Keratinocyte (primary cell): ENCODE measurements at regions not wholly inside any gene's neighbourhood (a gene's known extent, or its start where the extent isn't known, plus 50 kb on each side); places are given as distances from the start of the nearest gene placed in this dataset.
"Not testable (repeated sequence)": the region's sequence is repeated elsewhere in the genome, so short reads cannot be mapped to it uniquely, and the experiment has no call there.

ENCODE experiments used
- DNase-seq: peaks from one replicate; pipeline ENCODE4 v3.0.0-alpha.2; 2011; ENCODE audit warnings: low read depth, missing footprints, low spot score
- FAIRE-seq: peaks from 2 replicates; lab custom pipeline; 2011; peaks lifted over from hg19 to GRCh38; lab: Jason Lieb, UNC
- H2AFZ ChIP-seq: 2 replicates; pipeline ENCODE4 v1.6.0; 2012; ENCODE audit warnings: low read length, control low read depth, inconsistent platforms; ENCODE audit not compliant: control insufficient read depth
- H3K27ac ChIP-seq: 2 replicates; pipeline ENCODE4 v1.5.1; 2011; ENCODE audit warnings: low read length; ENCODE audit not compliant: control insufficient read depth, insufficient read depth
- H3K27me3 ChIP-seq: 3 replicates; pipeline ENCODE4 v1.6.0; 2011; ENCODE audit warnings: low read length; ENCODE audit not compliant: control insufficient read depth, insufficient read depth; ENCODE audit errors: extremely low read depth
- H3K36me3 ChIP-seq, 2 experiments: 2 replicates in 1 of 2; 3 replicates in 1 of 2; pipeline ENCODE4 v1.5.1; 2011; ENCODE audit warnings: low read length in 2 of 2, mild to moderate bottlenecking in 1 of 2; ENCODE audit not compliant: control insufficient read depth in 2 of 2, insufficient read depth in 2 of 2; ENCODE audit errors: extremely low read depth in 1 of 2
- H3K4me1 ChIP-seq: 3 replicates; pipeline ENCODE4 v1.5.1; 2011; ENCODE audit warnings: low read length; ENCODE audit not compliant: control insufficient read depth, insufficient read depth; ENCODE audit errors: extremely low read depth
- H3K4me2 ChIP-seq: 3 replicates; pipeline ENCODE4 v1.6.0; 2011; ENCODE audit warnings: low read depth, low read length; ENCODE audit not compliant: control insufficient read depth, insufficient read depth; ENCODE audit errors: extremely low read depth
- H3K4me3 ChIP-seq, 3 experiments: fragments of 200-600 bp in 1 of 3; sonication (generic) in 1 of 3; 2 replicates in 2 of 3; 3 replicates in 1 of 3; pipeline ENCODE4 v1.5.1; 2011 to 2016; ENCODE audit warnings: low read length in 3 of 3, mild to moderate bottlenecking in 3 of 3, control low read depth in 2 of 3, inconsistent platforms in 1 of 3, low read depth in 1 of 3, mixed read lengths in 1 of 3, mixed run types in 1 of 3, moderate library complexity in 1 of 3; ENCODE audit not compliant: control insufficient read depth in 2 of 3, insufficient read depth in 2 of 3; ENCODE audit errors: extremely low read depth in 1 of 3
- H3K79me2 ChIP-seq: 2 replicates; pipeline ENCODE4 v1.6.0; 2012; ENCODE audit warnings: low read length; ENCODE audit not compliant: control insufficient read depth, insufficient read depth
- H3K9ac ChIP-seq: 3 replicates; pipeline ENCODE4 v1.6.0; 2011; ENCODE audit warnings: low read length; ENCODE audit not compliant: control insufficient read depth, insufficient read depth; ENCODE audit errors: extremely low read depth
- H3K9me1 ChIP-seq: 3 replicates; pipeline ENCODE4 v1.6.0; 2011; ENCODE audit warnings: low read length; ENCODE audit not compliant: control insufficient read depth, insufficient read depth; ENCODE audit errors: extremely low read depth
- H3K9me3 ChIP-seq: 2 replicates; pipeline ENCODE4 v1.5.1; 2012; ENCODE audit warnings: low read depth, low read length; ENCODE audit not compliant: control insufficient read depth
- H4K20me1 ChIP-seq: 3 replicates; pipeline ENCODE4 v1.6.0; 2011; ENCODE audit warnings: low read length; ENCODE audit not compliant: control insufficient read depth, insufficient read depth; ENCODE audit errors: extremely low read depth
- CTCF ChIP-seq, 3 experiments: IDR thresholded peaks in 1 of 3; conservative IDR thresholded peaks in 1 of 3; optimal IDR thresholded peaks in 1 of 3; 2 replicates in 2 of 3; 3 replicates in 1 of 3; pipeline versions ENCODE3 to v1.5.1; 2011; ENCODE audit warnings: low read length in 3 of 3, mild to moderate bottlenecking in 3 of 3, moderate library complexity in 2 of 3, control low read depth in 1 of 3, inconsistent platforms in 1 of 3; ENCODE audit not compliant: insufficient read depth in 2 of 3; ENCODE audit errors: extremely low read depth in 1 of 3
- EZH2 ChIP-seq: IDR thresholded peaks from one replicate; pipeline ENCODE4 v1.6.1; 2012; ENCODE audit warnings: inconsistent platforms, mild to moderate bottlenecking, low read length, moderate library complexity
- dilution Hi-C: fragments of 300-500 bp; cut with MboI; formaldehyde crosslinking; loops from one replicate; pipeline ENCODE4 v1.7.0; 2020; ENCODE audit warnings: low sequenced_read_pairs; ENCODE audit not compliant: extremely low pct_ligation_motif_present

- H3K4me3 ChIP-seq = no peak overlapping the region
- no peaks in the 10 kb centered on the region for H3K9me3 ChIP-seq
- no peak overlapping the region for H3K27ac ChIP-seq
- no peak overlapping the region for H3K4me2 ChIP-seq
- no peak for DNase-seq
- H3K9ac ChIP-seq = no peak overlapping the region
- FAIRE-seq = no peak
- no peak for TF ChIP-seq CTCF (optimal IDR thresholded peaks at IDR 0.05 in 1 of 3, IDR thresholded peaks at IDR 0.05 in 1 of 3, conservative IDR thresholded peaks at IDR 0.05 in 1 of 3; ENCODE audit: extremely low read depth in 1 of 3, insufficient read depth in 2 of 3, low read length in 3 of 3)
- TF ChIP-seq EZH2 = no peak
- dilution Hi-C loops = no loop called here
- H3K4me1 ChIP-seq = no peaks in the 10 kb centered on the region
- H3K36me3 ChIP-seq = no peaks in the 10 kb centered on the region
- H2AFZ ChIP-seq = no peak overlapping the region
- no peaks in the 10 kb centered on the region for H3K27me3 ChIP-seq
- no peaks in the 10 kb centered on the region for H4K20me1 ChIP-seq
- H3K79me2 ChIP-seq = no peaks in the 10 kb centered on the region
- no peaks in the 10 kb centered on the region for H3K9me1 ChIP-seq
Measured at GRCh38 chr13:81012031-81012430, 671.1 kb upstream of the SPRY2 start.

GRCh38 chr13:81001828-81002385 lies 661.0 kb upstream of the SPRY2 start:
- H3K4me1 ChIP-seq = no peaks in the 10 kb centered on the region
- H3K9me1 ChIP-seq = no peaks in the 10 kb centered on the region
- no peak overlapping the region for H3K4me3 ChIP-seq
- no peak overlapping the region for H2AFZ ChIP-seq
- H3K9ac ChIP-seq = no peak overlapping the region
- H3K36me3 ChIP-seq = no peaks in the 10 kb centered on the region
- no peaks in the 10 kb centered on the region for H3K79me2 ChIP-seq
- no peak overlapping the region for H3K27ac ChIP-seq
- dilution Hi-C loops = no loop called here
- no peak overlapping the region for H3K4me2 ChIP-seq
- DNase-seq (no peak), FAIRE-seq (no peak)
- no peaks in the 10 kb centered on the region for H3K9me3 ChIP-seq
- no peaks in the 10 kb centered on the region for H3K27me3 ChIP-seq
- no peaks in the 10 kb centered on the region for H4K20me1 ChIP-seq
- no peak for TF ChIP-seq CTCF (optimal IDR thresholded peaks at IDR 0.05 in 1 of 3, IDR thresholded peaks at IDR 0.05 in 1 of 3, conservative IDR thresholded peaks at IDR 0.05 in 1 of 3; ENCODE audit: extremely low read depth in 1 of 3, insufficient read depth in 2 of 3, low read length in 3 of 3)
- TF ChIP-seq EZH2 = no peak

GRCh38 chr13:80998603-80999002 lies 657.7 kb upstream of the SPRY2 start:
- H3K4me1 ChIP-seq, DNase-seq, H2AFZ ChIP-seq, H4K20me1 ChIP-seq, H3K9me3 ChIP-seq, H3K27me3 ChIP-seq, H3K9ac ChIP-seq, H3K79me2 ChIP-seq, H3K9me1 ChIP-seq, H3K4me3 ChIP-seq, FAIRE-seq, H3K4me2 ChIP-seq, dilution Hi-C loops, H3K27ac ChIP-seq, H3K36me3 ChIP-seq: not testable (repeated sequence)
